DMS79 (cell line): ENCODE measurements at regions not wholly inside any gene's neighbourhood (a gene's known extent, or its start where the extent isn't known, plus 50 kb on each side); places are given as distances from the start of the nearest gene placed in this dataset.

Experiments used
- DNase-seq: peaks from one replicate; lab custom pipeline; 2025; lab: John Stamatoyannopoulos, UW

DNA sequence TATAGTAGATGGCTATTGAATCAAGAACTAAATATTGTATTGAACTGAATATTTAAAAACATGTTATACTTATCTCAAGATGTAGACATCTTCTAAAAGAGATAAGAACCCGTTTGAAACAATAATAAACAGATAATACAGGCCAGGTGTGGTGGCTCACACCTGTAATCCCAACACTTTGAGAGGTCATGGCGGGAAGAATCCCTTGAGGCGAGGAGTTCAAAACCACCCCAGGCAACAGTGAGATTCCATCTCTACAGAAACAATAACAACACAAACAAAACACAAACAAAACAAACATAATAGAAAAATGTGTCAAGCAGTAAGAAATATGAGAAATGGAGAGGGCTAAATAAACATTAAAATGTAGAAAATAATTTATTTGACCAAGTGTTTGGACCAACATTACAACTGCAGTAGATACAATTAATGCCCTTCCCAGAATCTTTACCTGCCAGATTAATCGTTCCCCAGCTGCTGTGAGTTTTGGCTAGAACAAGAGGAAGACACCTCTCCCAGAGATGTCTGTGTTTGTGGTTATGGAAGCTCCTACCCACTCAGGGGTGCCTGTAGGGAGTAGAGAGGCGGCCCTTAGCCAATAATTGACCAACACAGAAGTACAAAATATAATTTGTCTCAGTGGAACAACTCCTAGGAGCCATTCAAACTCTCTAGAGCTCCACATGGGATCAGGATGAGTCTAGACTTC, 111.9 kb upstream of the AGTR1 start:
- DNase-seq, result no peak

DNA sequence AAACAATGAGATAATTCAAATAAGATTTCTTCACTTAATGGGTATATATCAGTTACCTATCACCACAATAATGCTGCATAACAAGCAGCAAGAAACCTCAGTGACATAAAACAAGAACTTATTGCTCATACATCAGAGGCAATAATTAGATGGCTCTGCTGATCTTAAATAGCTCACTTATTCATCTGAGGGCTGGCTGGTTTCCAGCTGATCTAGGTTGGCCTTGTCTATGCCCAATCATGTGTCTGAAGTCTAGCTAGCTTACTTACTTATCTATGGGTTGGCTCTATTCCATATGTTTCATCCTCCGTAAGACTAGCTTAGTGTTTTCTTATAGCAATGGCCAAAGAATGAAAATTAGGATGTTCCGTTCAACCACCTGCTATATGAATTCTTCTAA, 109.4 kb upstream of the AGTR1 start:
- DNase-seq, result no peak

DNA sequence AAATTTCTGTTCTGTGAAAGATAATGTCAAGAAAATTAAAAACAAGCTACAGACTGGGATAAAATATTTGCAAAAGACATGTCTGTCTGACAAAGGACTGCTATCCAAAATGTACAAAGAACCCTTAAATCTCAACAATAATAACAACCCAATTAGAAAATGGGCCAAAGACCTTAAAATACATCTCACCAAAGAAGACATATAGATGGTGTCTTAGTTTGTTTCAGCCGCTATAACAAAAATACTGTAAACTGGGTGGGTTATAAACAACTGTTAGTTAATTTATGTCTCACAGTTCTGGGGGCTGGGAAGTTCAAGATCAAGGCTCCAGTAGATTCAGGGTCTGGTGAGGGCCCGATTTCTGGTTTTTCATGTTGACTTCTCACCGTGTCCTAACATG, 106.2 kb upstream of the AGTR1 start:
- DNase-seq, result no peak

DNA sequence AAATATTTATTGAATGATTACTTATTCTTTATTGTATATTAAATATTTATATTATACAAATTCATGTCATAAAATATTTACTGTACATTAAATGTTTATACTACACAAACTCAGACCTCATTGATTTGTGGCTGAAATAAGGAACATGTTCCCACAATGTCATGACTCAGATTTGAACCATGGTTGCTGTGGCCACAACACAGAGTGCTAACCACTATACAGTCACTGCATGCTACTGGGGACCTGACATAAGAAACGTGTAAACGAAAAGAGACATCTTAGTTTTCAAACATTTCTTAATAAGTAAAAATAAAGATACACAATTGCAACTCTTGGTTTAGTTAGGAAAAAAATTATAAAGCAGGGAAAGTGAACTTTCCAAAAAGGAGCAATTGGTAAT, 99.1 kb upstream of the AGTR1 start:
- DNase-seq, result no peak

DNA sequence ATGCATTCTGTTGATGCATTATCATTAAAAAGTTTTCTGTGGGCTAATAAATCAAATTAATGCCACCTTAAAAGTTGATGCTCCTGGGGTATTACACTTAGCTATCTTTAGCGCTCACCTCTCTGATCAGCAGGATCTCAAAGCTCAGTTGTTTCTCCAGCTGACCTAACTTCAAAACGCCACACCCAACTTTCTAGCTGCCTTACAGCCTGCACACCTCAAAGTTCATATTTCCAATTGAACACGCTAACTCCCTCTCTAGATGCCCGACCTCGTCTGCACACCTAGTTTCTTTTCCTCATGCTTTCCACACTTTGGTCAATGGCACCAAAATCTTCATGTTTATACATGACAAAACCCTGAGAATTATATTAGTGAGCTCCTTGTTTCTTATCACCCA, 98.2 kb upstream of the AGTR1 start:
- no peak for DNase-seq

DNA sequence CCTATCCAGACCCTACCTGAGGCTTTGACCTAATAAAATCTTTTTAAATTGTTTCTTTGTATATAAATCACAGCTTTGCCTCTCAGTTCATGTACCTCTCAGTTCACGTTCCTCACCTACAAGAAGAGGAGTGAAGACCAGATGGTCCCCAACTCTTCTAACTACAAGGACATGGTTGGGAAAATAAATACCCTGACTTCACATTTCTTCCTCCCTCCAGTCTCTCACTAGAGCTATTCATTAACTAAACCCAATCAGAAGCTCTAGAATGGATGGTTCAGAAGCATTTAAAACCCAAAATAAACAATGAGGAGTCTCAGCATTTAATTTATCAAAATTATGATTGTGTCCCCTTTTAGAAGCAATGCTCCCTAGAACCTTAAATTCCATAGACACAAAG, 97.3 kb upstream of the AGTR1 start:
- no peak for DNase-seq

DNA sequence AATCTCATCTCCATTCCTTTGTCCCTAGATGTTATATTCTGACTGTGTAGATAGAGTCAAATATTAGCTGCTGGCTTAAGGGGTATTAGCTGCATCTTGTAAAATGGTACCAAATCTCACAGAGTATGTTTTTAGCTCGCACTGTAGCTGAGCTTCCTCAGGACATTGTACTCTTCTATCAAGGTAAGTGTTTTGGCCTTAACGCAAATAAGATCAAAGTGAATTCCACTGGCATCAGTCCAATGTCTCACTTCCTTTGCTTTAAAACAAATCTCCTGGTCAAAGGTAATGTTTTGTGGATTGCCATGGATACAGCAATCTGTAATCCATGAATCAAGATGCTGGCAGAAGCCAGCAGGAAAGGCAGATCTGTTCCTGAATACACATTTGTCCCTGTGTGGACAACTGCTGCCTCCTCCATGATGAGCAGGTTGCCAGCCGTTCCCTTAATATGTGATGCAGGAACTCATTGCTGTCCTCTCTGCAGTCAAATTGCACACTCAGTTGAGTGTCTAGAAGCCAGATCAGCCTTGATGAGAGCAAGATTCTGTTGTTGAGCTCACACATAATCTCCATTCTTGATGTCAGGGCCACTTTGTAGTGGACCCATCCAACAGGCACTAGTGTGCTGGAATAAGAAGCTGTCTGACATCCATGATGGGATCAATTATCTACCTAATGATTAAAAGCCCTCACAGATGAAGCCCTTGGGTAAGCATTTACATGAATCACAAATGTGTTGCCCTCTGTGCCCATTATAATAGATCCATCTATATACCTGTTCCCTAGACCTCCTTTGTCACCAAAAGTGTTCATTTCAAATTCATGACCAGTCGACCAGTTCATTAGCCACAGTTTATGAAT, 96.6 kb upstream of the AGTR1 start:
- DNase-seq, result no peak

DNA sequence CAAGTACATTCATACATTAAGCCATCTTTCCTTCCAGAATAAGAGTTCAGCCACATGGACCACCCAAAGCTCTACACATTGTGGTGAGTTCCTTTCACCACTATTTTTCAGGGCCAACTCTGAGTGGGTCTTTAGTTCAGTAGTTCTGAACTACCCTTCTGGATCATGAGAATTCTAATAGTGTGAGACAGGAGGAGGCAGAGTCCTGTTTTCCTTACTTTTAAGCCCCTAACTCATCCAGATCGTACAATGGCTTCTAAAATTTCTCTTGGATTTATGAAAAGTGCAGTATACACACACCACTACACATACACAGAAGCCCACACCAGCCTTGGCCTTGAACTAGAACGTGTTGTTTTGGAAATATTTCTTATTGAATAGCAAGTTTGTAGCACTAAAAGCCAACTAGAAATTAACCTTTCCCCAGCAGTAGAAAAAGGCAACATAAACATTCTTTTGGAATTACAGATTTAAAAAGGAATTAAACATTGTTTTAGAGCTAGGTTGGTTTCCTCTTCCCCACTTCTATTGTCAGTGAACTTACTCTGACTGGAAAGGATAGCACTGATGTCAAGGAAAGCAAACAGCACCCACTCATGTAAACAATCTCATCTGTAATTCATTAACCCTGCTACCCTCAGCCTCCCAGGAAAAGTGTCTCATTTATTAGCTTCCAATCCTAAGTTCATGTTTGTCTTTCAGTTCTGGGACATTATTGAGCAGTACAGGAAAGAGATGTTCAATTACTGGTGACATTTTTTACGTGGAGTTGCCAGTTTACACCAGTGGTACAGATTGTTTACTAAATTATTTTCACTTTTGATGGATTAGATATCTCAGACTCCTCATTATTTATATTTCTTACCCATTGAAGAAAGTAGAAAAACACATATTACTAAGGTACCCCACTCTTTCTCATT, 95.7 kb upstream of the AGTR1 start:
- DNase-seq, result no peak

DNA sequence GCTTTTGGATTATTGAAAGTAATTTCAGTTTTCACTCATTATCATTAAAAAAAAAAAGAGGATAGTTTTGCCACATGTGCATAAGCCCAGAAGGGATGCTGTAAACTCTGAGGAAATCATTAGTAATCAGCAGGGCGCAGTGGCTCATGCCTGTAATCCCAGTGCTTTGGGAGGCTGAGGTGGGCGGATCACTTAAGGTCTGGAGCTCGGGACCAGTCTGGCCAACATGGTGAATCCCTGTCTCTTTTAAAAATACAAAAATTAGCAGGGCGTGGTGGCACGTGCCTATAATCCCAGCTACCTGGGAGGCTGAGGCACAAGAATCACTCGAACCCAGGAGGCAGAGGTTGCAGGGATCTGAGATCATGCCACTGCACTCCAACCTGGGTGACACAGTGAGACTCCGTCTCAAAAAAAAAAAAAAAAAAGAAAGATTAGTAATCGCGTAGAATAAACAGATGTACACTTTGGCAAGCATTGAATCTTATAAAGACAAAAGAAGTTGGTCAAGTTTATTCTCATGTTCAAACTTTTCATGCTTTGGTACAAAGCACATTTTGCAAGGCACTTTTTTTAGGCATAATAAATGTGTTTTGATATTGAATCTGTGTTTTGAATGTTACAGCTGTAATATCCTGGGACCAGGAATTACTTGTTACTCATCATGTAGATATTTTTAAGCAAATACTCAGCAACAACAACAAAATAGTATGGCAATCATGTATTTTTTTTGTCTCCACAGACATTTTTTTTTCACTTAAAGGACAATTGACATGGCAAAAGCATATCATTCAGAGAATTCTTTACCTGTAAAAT, 93.2 kb upstream of the AGTR1 start:
- no peak for DNase-seq

DNA sequence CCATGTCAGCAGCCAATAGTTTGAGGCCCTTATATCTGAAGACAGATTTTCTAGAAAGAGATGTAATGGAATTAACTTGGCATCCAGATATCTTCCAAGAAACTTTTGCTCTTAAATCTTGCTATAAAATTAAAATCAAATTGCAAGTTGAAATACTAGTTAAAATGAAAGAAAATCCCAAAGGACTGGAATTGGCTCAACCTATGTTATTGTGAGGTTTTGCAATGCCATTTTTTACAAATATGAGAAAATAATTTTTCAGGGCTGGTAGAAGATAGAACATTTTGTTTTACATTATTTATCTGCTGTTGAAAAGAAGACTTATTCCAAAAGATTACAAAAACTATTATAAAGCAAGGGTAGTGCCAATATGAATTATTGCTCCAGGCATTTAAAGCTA, 92.2 kb upstream of the AGTR1 start:
- no peak for DNase-seq

DNA sequence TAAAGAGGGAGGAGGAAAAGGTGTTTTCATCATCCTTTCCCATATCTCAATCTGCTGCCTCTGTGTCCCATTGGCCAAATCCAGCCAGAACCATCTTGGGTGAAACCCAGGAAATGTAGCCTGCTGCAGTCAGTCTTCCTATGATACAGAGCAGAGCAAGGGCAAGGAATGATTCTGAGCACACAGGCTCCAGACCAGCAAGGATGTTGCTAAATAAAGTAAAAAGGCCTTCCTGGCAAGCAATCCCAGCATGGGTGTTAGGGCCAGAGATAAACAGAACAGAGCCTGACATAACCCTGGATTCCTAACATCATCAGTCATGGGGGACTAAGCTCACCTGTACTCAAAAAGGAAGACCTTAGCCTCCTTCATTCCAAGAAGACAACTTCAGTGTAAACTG, 90.7 kb upstream of the AGTR1 start:
- no peak for DNase-seq

DNA sequence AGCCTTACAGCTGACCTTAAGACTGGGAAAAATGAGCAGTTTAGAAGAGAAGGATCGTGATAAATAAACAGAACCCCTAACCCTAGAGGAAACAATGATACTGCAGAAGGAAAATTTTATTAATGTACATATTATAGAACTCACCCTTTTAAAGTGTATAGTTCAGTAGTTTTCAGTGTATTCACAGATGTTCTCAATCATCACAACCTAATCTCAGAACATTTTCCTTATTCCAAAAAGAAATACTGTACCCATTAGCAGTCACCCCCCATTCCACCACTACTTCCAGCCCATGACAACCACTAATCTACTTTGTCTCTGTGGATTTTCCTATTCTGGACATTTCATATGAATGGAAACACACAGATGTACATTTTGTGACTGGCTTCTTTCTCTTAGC, 90.2 kb upstream of the AGTR1 start:
- DNase-seq, result no peak

DNA sequence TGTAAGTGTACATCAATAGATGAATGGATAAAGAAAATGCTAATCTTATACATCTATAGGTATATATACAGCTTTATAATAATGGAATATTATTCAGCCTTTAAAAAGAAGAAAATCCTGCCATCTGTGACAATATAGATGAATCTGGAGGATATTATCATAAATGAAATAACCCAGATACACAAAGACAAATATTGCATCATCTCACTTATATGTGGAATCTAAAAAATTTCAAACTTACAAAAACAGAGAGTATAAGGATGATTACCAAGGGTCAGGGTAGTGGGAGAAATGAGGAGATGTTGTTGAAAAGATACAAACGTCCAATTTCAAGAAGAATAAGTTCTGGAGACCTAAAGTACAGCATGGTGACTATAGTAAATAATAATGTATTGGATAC, 85.4 kb upstream of the AGTR1 start:
- no peak for DNase-seq

DNA sequence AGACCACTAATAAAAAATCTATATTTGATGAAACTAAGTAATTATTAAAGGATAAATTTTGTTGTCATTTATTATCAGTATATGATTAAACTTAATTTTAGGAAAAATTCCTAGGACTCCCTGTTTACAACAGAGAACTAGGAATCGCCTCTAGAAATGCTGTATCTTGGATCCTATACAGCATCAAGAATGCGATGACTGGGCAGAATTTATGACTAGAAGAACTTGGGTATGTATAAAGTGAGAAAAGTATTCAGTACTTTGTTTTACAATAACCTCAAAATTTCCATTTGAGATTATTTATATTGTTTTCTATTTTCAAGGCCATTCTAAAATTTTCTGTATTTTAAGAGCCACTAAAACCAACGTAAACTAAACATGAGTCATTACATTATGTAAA, 82.3 kb upstream of the AGTR1 start:
- DNase-seq, result no peak

DNA sequence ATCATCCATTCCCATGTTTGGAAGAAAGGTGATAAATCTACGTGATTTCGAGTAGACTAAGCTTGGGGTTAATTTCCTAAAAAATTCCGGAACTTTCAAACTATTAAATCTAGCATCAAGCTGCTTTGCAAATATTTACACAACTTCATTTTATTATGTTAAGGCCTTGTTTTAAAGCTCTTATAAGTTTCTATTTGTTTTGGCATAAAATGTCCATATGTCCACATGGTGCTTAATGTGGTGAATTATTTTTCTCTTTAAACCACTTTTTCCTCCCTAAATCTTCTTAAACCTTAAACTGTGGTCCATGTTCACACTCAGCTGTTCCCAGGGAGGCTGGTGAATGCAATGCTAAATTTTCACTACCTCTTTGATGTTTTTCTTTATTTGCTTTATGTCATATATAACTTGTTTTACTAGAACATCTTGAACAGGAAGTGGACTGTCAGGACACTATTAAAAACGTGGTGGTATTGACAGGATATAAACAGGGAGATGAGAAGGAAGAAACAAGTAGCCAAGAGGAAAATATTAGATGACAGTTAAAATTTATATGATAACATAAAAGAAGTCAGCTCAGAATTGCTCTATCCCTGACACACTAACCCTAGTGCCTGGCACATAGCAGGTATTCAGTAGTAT, 72.5 kb upstream of the AGTR1 start:
- DNase-seq, result no peak

DNA sequence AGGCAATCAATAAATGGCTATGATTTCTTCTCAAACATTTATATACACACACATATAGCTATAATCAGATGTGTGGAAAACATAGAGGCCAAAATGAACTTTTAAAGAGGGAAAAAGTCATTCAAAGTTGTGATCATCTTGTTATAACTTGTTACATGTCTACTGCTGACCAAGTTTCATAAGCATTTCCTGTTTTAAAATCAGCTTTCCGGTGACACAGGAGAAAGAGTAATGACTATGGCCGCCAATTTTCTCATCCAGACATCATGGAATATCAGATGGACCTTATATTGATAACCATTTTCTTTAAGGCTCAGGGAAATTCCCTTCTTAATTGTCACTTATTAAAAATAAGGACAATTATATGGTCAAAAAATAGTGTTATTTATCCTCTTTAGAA, 71.7 kb upstream of the AGTR1 start:
- DNase-seq, result no peak

DNA sequence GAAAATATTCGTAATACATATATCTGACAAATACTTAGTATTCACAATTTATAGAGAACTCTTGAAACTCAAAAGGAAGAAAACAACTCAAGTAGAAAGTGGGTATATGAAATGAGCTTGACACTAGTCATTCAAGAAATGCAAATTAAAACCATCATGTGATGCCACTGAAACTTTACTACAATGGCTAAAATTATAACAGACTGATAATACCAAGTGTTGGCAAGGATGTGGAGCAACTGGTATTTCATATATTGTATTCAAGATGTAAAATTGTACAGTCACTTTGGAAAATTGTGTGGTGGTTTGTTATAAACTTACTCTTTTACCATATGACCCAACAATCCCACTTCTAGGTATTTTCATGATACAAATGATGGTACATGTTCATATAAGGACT, 68.7 kb upstream of the AGTR1 start:
- no peak for DNase-seq

DNA sequence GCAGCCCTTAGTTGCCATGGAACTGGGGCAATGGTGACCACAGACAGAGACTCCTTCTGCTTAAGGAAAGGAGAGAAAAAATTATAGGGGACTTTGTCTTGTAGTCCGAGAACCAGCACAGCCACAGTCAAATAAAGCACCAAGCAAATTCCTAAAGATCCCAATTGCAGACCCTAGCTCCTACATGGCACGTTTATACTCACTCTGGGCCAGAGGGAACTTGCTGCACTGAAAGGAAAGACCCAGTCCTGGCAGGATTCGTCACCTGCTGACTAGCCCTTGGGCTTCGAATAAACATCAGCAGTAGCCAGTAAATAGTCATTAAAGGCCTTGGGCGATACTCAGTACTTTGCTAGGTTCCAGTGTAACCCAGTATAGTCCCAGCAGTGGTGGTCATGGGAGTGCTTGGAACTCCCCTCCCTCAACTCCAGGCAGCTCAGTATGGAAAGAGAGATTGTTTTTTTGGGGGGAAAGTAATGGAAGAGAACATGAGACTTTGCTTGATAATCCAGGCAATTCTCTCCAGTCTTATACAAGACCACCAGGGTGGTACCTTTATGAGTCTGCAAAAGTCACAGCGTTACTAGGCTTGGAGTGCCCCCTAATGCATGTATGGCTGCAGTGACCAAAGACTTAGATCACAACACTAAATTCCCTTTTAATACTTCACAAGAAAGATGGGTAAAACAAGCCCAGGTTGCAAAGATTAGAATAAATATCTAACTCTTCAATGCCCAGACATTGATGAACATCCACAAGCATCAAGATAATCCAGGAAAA, 66.4 kb upstream of the AGTR1 start:
- no peak for DNase-seq

DNA sequence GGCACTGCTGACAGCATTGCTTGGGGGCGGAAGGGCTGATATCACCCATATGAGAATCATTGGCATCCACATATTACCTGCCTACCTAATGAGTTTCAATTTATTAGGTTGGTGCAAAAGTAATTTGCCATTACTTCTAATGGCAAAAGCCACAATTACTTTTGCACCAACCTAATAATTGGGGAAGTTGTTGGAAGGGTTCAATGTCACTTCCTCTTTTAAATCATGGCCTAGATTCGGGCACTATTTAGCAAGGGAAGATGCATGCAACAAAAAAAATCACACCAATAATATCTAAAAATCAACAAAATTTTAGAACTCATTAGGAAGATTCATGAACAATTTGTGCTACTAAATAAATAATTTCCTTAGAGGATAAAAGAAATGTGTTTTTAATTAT, 56.0 kb upstream of the AGTR1 start:
- DNase-seq, result no peak

DNA sequence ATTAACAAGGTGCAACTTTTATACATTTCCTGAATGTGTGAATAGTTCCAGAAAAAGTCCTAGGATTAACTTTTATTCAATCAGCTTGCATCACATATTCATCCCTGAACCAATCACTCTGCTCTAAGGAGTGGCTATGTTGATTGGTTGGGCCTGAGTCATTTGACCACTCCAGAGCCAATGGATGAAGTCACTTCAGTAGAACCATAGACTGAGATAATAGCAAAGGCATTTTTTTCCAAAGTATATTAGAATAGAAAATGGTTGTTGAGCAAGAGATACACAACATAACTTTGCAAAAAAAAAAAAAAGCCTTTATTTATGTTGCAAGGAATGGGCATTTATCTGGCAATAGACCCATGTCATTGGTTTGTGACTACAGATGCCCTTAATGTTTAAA, 55.5 kb upstream of the AGTR1 start:
- no peak for DNase-seq

DNA sequence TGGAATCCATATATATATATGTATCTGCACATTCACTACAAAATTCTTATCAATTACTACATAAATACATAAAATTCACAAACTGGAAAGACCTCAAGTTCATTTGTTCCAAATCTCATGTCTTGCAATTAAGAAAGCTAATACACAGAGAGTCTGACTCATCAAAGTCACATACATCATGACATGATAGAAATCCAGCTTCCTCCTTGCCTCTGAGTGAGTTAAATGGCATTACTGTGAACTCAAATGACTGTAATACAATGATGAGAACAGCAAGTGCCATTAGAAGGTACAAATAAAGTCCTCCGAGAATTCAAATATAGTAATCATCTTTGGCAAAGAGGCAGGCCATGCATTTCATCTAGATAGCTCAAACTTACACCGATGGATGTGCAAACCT, 55.1 kb upstream of the AGTR1 start:
- DNase-seq, result no peak
